ENCODE measurements at regions not wholly inside any gene's neighbourhood (a gene's known extent, or its start where the extent isn't known, plus 50 kb on each side); places are given as distances from the start of the nearest gene placed in this dataset.

- H3K9ac ChIP-seq (ENCODE audit: low read depth in 1 of 2, low read length in 2 of 2) = no peak overlapping the region
- no peaks in the 10 kb centered on the region for H3K9me3 ChIP-seq (ENCODE audit: control insufficient read depth in 4 of 4, low read length in 3 of 4)
- H3K4me1 ChIP-seq (ENCODE audit: control insufficient read depth in 4 of 4, insufficient read depth in 4 of 4, low read length in 3 of 4) = no peaks in the 10 kb centered on the region
- H3K36me3 ChIP-seq (ENCODE audit: control insufficient read depth in 4 of 4, insufficient read depth in 3 of 4, low read depth in 1 of 4, low read length in 3 of 4) = no peaks in the 10 kb centered on the region
- 5% methylated on average over 1 of the region's 1 CpG for WGBS
- TF ChIP-seq NR2F2 (IDR thresholded peaks at IDR 0.05) (no peak), CTCF (IDR thresholded peaks at IDR 0.05; ENCODE audit: low read depth, low read length, missing input control) (no peak), EGR1 (IDR thresholded peaks at IDR 0.05; ENCODE audit: low read depth in 2 of 2) (no peak), HNF4G (IDR thresholded peaks at IDR 0.05) (no peak), FOXA1 (IDR thresholded peaks at IDR 0.05) (no peak), JUND (IDR thresholded peaks at IDR 0.05) (no peak), GABPA (IDR thresholded peaks at IDR 0.05 in 1 of 2, conservative IDR thresholded peaks at IDR 0.05 in 1 of 2) (no peak), RXRA (IDR thresholded peaks at IDR 0.05) (no peak), FOXA2 (IDR thresholded peaks at IDR 0.05) (no peak), ATF3 (IDR thresholded peaks at IDR 0.05) (no peak), SP1 (IDR thresholded peaks at IDR 0.05) (no peak), YY1 (IDR thresholded peaks at IDR 0.05) (no peak), REST (IDR thresholded peaks at IDR 0.05) (no peak), ZBTB33 (IDR thresholded peaks at IDR 0.05) (no peak), HNF4A (conservative IDR thresholded peaks at IDR 0.05) (no peak), RAD21 (IDR thresholded peaks at IDR 0.05) (no peak), MAX (IDR thresholded peaks at IDR 0.05) (no peak)
- H3K27ac ChIP-seq (ENCODE audit: low read depth in 1 of 2, low read length in 2 of 2) = no peak overlapping the region
- H3K4me3 ChIP-seq (ENCODE audit: low read depth in 1 of 3, low read length in 3 of 3) = no peak overlapping the region
- H3K27me3 ChIP-seq (ENCODE audit: control insufficient read depth in 4 of 4, insufficient read depth in 4 of 4, low read length in 3 of 4) = no peaks in the 10 kb centered on the region
- no peak for DNase-seq (ENCODE audit: low spot score)
Observed at GRCh38 chr7:86592185-86592584, 51.5 kb upstream of the GRM3 start.

GRCh38 chr7:86574006-86574405, 69.7 kb upstream of the GRM3 start:
- no peaks in the 10 kb centered on the region for H3K27me3 ChIP-seq (ENCODE audit: control insufficient read depth in 4 of 4, insufficient read depth in 4 of 4, low read length in 3 of 4)
- no peaks in the 10 kb centered on the region for H3K4me1 ChIP-seq (ENCODE audit: control insufficient read depth in 4 of 4, insufficient read depth in 4 of 4, low read length in 3 of 4)
- no peak for DNase-seq (ENCODE audit: low spot score)
- TF ChIP-seq MAX (IDR thresholded peaks at IDR 0.05) = no peak
- TF ChIP-seq REST (IDR thresholded peaks at IDR 0.05) = no peak
- no peak for TF ChIP-seq ATF3 (IDR thresholded peaks at IDR 0.05)
- TF ChIP-seq NR2F2 (IDR thresholded peaks at IDR 0.05) = no peak
- TF ChIP-seq RXRA (IDR thresholded peaks at IDR 0.05) = no peak
- WGBS = 92% methylated on average over 9 of the region's 9 CpGs
- H3K36me3 ChIP-seq (ENCODE audit: control insufficient read depth in 4 of 4, insufficient read depth in 3 of 4, low read depth in 1 of 4, low read length in 3 of 4) = no peaks in the 10 kb centered on the region
- H3K9me3 ChIP-seq (ENCODE audit: control insufficient read depth in 4 of 4, low read length in 3 of 4) = no peaks in the 10 kb centered on the region
- H3K9ac ChIP-seq (ENCODE audit: low read depth in 1 of 2, low read length in 2 of 2) = no peak overlapping the region
- H3K4me3 ChIP-seq (ENCODE audit: low read depth in 1 of 3, low read length in 3 of 3) = no peak overlapping the region
- H3K27ac ChIP-seq (ENCODE audit: low read depth in 1 of 2, low read length in 2 of 2) = no peak overlapping the region

Measured in liver (tissue), 8 donors.